Thyroid gland (tissue), 4 donors: ENCODE measurements at regions not wholly inside any gene's neighbourhood (a gene's known extent, or its start where the extent isn't known, plus 50 kb on each side); places are given as distances from the start of the nearest gene placed in this dataset.
"Not testable (repeated sequence)": the region's sequence is repeated elsewhere in the genome, so short reads cannot be mapped to it uniquely, and the experiment has no call there.

Experiments used
- DNase-seq, 2 donors: peaks; one replicate each; pipeline ENCODE4 v3.0.0-alpha.2; 2019
- H3K27ac ChIP-seq, 3 donors: fragments of 200-600 bp; sonication (generic); 1 replicate in 2 of 3; 2 replicates in 1 of 3; pipeline ENCODE4 v1.5.1; 2016 to 2019; ENCODE audit warnings: mild to moderate bottlenecking in 1 of 3, moderate library complexity in 1 of 3
- H3K27me3 ChIP-seq: fragments of 200-600 bp; sonication (generic); one replicate; pipeline ENCODE4 v1.5.1; 2019
- H3K36me3 ChIP-seq, 2 donors: fragments of 200-600 bp; sonication (generic); one replicate each; pipeline ENCODE4 v1.5.1; 2016 to 2019
- H3K4me1 ChIP-seq, 2 donors: fragments of 200-600 bp; sonication (generic); one replicate each; pipeline ENCODE4 v1.5.1; 2017 to 2019
- H3K4me3 ChIP-seq, 3 donors: fragments of 200-600 bp; sonication (generic); replicated peaks in 1 of 3; 1 replicate in 2 of 3; 2 replicates in 1 of 3; pipeline ENCODE4 v1.5.1; 2016; ENCODE audit warnings: mild to moderate bottlenecking in 1 of 3
- H3K9me3 ChIP-seq: fragments of 200-600 bp; sonication (generic); one replicate; pipeline ENCODE4 v1.5.1; 2017
- POLR2A ChIP-seq, 2 donors: fragments of 450-650 bp; IDR thresholded peaks; one replicate each; pipeline ENCODE4 v1.6.1; 2017; ENCODE audit warnings: antibody characterized with exemption in 2 of 2, mild to moderate bottlenecking in 2 of 2, moderate library complexity in 1 of 2
- WGBS, 2 donors: methylation state at CpG; one replicate each; pipeline ENCODE4 v1.1.5; 2017; 5-methylcytosine and 5-hydroxymethylcytosine counted together
- intact Hi-C: fragments of 100-400 bp; cut with DNase I; formaldehyde crosslinking; loops from one replicate; pipeline ENCODE4 v1.15.1; 2023
- TF ChIP-seq, protein P1 (sequence below), 6 experiments: fragments of 200-600 bp in 3 of 6; fragments of 450-650 bp in 3 of 6; sonication (generic) in 3 of 6; IDR thresholded peaks; one replicate each; pipeline ENCODE4 v1.5.1; 2016 to 2019; ENCODE audit warnings: antibody characterized with exemption in 6 of 6, mild to moderate bottlenecking in 2 of 6, inconsistent platforms in 1 of 6, moderate library complexity in 1 of 6

DNA sequence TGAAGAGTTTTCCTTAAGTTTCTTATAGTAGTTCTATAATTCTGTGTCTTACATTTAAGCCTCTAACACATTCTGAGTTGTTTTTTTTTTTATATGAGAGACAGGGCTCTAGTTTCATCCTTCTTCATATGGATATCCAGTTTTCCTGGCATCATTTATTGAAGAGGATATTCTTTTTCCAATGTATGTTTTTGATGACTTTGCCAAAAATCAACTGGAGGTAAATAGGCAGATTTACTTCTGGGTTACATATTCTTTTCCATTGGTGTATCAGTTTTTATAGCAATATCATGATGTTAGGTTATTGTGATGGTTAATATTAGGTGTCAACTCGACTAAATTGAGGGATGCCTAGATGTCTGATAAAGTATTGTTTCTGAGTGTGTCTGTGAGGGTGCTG lies 650.7 kb upstream of the GRID2 start:
- no peak for DNase-seq
- no peaks in the 10 kb centered on the region for H3K9me3 ChIP-seq

DNA sequence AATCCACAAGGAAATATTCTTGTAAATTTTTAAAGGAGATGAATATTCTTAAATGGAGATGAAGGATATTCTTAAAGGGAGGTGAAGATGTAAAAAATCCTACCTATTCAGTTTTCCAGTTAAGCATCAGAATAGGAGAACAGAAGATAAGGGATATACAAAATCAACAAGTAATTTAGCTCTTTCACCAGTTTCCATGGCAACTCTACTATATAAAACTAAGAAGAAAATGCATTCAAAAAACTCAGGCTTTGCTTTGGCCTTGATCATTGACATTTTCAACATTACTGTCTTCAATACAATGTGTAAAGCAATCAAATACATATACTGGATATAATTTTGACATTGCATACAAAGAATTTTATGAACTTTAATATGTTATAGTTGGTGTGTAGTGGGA lies 622.7 kb upstream of the GRID2 start:
- intact Hi-C loops, result no loop called here
- TF ChIP-seq, protein P1, sequence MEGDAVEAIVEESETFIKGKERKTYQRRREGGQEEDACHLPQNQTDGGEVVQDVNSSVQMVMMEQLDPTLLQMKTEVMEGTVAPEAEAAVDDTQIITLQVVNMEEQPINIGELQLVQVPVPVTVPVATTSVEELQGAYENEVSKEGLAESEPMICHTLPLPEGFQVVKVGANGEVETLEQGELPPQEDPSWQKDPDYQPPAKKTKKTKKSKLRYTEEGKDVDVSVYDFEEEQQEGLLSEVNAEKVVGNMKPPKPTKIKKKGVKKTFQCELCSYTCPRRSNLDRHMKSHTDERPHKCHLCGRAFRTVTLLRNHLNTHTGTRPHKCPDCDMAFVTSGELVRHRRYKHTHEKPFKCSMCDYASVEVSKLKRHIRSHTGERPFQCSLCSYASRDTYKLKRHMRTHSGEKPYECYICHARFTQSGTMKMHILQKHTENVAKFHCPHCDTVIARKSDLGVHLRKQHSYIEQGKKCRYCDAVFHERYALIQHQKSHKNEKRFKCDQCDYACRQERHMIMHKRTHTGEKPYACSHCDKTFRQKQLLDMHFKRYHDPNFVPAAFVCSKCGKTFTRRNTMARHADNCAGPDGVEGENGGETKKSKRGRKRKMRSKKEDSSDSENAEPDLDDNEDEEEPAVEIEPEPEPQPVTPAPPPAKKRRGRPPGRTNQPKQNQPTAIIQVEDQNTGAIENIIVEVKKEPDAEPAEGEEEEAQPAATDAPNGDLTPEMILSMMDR (IDR thresholded peaks at IDR 0.05), result no peak
- no peak for TF ChIP-seq POLR2A (IDR thresholded peaks at IDR 0.05)
- no peak overlapping the region for H3K4me3 ChIP-seq

More for the DNA sequence above, 650.7 kb upstream of the GRID2 start:
- Histone ChIP-seq H3K4me1 (no peaks in the 10 kb centered on the region), H3K36me3 (no peaks in the 10 kb centered on the region), H3K27me3 (no peaks in the 10 kb centered on the region), H3K27ac (no peak overlapping the region), H3K4me3 (no peak overlapping the region)
- intact Hi-C loops, result no loop called here
- 81% methylated on average over 1 of the region's 1 CpG for WGBS, 2 donors
- no peak for TF ChIP-seq POLR2A (IDR thresholded peaks at IDR 0.05)
- TF ChIP-seq, protein P1 (IDR thresholded peaks at IDR 0.05), result no peak

DNA sequence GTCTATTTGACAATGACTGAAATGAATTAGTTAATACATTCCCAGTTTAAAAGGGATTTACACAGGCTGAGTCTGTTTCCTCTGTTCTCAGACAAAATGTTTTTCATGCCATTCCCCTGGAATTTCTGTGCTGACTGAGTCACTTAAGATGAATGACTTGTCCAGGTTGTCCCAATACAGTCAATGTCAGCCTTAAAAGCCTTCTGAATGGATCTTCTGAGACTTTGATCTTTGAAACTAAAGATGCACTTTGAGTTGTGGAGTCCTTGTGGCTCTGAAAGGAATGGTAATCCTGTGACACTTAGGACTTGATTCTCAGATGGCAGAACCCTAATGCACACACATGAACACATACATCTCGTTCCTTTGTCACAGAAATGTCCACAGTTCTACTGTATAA lies 622.2 kb upstream of the GRID2 start:
- Histone ChIP-seq H3K4me1 (no peaks in the 10 kb centered on the region), H3K9me3 (no peaks in the 10 kb centered on the region), H3K36me3 (no peaks in the 10 kb centered on the region), H3K27ac (no peak overlapping the region), H3K27me3 (no peaks in the 10 kb centered on the region), H3K4me3 (no peak overlapping the region)
- TF ChIP-seq, protein P1 (IDR thresholded peaks at IDR 0.05), result no peak
- TF ChIP-seq POLR2A (IDR thresholded peaks at IDR 0.05), result no peak
- WGBS, 2 donors, result 31 to 37% methylated on average over 1 of the region's 1 CpG
- intact Hi-C loops, result no loop called here
- DNase-seq, result no peak

More for the DNA sequence above, 622.7 kb upstream of the GRID2 start:
- Histone ChIP-seq H3K4me1 (no peaks in the 10 kb centered on the region), H3K36me3 (no peaks in the 10 kb centered on the region), H3K27ac (no peak overlapping the region), H3K27me3 (no peaks in the 10 kb centered on the region), H3K9me3 (no peaks in the 10 kb centered on the region)
- no peak for DNase-seq

GRCh38 chr4:91684955-91685354 lies 618.8 kb upstream of the GRID2 start:
- H3K36me3 ChIP-seq, result no peaks in the 10 kb centered on the region
- intact Hi-C loops, result no loop called here
- no peaks in the 10 kb centered on the region for H3K9me3 ChIP-seq
- H3K4me3 ChIP-seq, result no peak overlapping the region
- DNase-seq, result no peak
- no peaks in the 10 kb centered on the region for H3K4me1 ChIP-seq
- TF ChIP-seq POLR2A (IDR thresholded peaks at IDR 0.05), result no peak
- TF ChIP-seq, protein P1 (IDR thresholded peaks at IDR 0.05), result no peak
- no peaks in the 10 kb centered on the region for H3K27me3 ChIP-seq
- 63 to 69% methylated on average over 1 of the region's 1 CpG for WGBS, 2 donors
- H3K27ac ChIP-seq, result no peak overlapping the region

GRCh38 chr4:91688413-91688812 lies 615.4 kb upstream of the GRID2 start:
- no peak overlapping the region for H3K27ac ChIP-seq
- intact Hi-C loops, result no loop called here
- DNase-seq, result no peak
- no peak overlapping the region for H3K4me3 ChIP-seq
- H3K27me3 ChIP-seq, result no peaks in the 10 kb centered on the region
- H3K4me1 ChIP-seq, result no peaks in the 10 kb centered on the region
- TF ChIP-seq, protein P1 (IDR thresholded peaks at IDR 0.05), result no peak
- TF ChIP-seq POLR2A (IDR thresholded peaks at IDR 0.05), result no peak
- no peaks in the 10 kb centered on the region for H3K9me3 ChIP-seq
- no peaks in the 10 kb centered on the region for H3K36me3 ChIP-seq

DNA sequence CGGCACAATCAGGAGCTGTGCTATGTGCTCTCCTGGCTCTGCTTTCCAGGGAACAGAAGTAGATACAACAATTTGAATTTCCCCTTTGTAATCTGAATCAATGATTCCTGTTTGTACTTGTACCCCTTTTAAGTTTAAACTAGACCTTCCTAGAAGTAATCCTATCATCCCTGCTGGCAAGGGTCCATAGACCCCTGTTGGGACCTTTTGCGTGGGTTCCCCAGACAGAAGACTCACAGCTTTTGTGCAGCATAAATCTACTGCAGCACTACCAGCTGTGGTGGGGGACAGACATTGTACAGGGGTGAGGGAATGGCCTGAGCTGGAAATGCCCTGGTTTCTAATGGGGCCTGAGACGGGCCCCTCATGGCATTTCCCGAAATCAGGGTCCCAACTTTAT lies 604.1 kb upstream of the GRID2 start:
- H3K9me3 ChIP-seq, DNase-seq, H3K4me3 ChIP-seq, intact Hi-C loops, H3K4me1 ChIP-seq, H3K27ac ChIP-seq, H3K36me3 ChIP-seq, H3K27me3 ChIP-seq: not testable (repeated sequence)
- WGBS, 2 donors, result 61 to 66% methylated on average over 4 of the region's 4 CpGs
